LNCaP clone FGC (cell line): ENCODE measurements at regions not wholly inside any gene's neighbourhood (a gene's known extent, or its start where the extent isn't known, plus 50 kb on each side); places are given as distances from the start of the nearest gene placed in this dataset.
"Not testable (repeated sequence)": the region's sequence is repeated elsewhere in the genome, so short reads cannot be mapped to it uniquely, and the experiment has no call there.

ENCODE experiments used
- DNase-seq: peaks from one replicate; pipeline ENCODE4 v3.0.0-alpha.2; 2011; ENCODE audit warnings: low read depth
- H3K4me3 ChIP-seq: 2 replicates; pipeline ENCODE4 v1.5.1; 2011; ENCODE audit warnings: mild to moderate bottlenecking, low read depth, low read length, control low read depth
- TF ChIP-seq, protein P1 (sequence below): IDR thresholded peaks from 2 replicates; pipeline ENCODE4 v1.5.1; 2012; ENCODE audit warnings: mild to moderate bottlenecking; ENCODE audit not compliant: control insufficient read depth, insufficient read depth; ENCODE audit errors: extremely low read depth

- H3K4me3 ChIP-seq, result no peak overlapping the region
- TF ChIP-seq, protein P1, sequence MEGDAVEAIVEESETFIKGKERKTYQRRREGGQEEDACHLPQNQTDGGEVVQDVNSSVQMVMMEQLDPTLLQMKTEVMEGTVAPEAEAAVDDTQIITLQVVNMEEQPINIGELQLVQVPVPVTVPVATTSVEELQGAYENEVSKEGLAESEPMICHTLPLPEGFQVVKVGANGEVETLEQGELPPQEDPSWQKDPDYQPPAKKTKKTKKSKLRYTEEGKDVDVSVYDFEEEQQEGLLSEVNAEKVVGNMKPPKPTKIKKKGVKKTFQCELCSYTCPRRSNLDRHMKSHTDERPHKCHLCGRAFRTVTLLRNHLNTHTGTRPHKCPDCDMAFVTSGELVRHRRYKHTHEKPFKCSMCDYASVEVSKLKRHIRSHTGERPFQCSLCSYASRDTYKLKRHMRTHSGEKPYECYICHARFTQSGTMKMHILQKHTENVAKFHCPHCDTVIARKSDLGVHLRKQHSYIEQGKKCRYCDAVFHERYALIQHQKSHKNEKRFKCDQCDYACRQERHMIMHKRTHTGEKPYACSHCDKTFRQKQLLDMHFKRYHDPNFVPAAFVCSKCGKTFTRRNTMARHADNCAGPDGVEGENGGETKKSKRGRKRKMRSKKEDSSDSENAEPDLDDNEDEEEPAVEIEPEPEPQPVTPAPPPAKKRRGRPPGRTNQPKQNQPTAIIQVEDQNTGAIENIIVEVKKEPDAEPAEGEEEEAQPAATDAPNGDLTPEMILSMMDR, result no peak
- DNase-seq, result no peak
Observed at GRCh38 chr21:29430030-29430429, 131.3 kb downstream of the BACH1 start.

DNA sequence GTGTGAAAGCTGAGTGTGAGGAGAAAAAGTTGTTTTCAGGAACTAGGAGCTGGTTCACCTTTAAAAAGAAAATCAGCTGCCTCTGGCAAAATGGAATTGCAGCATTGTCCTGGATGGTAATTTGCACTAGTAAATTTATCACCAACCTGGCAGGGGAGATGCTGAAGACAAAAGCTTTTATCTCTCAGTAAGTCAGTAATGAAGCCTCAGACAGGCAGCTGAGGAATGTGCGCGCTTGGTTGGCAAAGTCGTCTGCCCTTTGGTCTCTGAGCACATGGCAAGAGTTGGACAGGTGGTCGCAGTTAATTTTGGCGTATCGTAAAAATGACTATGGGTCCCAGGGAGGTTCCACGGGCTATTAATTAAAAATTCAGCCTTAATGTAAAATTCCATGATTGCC lies 131.9 kb downstream of the BACH1 start:
- H3K4me3 ChIP-seq, result no peak overlapping the region
- DNase-seq, result no peak
- TF ChIP-seq, protein P1, result no peak

- no peak overlapping the region for H3K4me3 ChIP-seq
- no peak for DNase-seq
- TF ChIP-seq, protein P1, result no peak
Observed at GRCh38 chr21:29431178-29431577, 132.5 kb downstream of the BACH1 start.

GRCh38 chr21:29431680-29432079 lies 133.0 kb downstream of the BACH1 start:
- no peak for DNase-seq
- H3K4me3 ChIP-seq, result no peak overlapping the region
- TF ChIP-seq, protein P1, result no peak

GRCh38 chr21:29433366-29434059 lies 134.8 kb downstream of the BACH1 start:
- DNase-seq, result no peak
- TF ChIP-seq, protein P1, result no peak
- H3K4me3 ChIP-seq, result no peak overlapping the region

DNA sequence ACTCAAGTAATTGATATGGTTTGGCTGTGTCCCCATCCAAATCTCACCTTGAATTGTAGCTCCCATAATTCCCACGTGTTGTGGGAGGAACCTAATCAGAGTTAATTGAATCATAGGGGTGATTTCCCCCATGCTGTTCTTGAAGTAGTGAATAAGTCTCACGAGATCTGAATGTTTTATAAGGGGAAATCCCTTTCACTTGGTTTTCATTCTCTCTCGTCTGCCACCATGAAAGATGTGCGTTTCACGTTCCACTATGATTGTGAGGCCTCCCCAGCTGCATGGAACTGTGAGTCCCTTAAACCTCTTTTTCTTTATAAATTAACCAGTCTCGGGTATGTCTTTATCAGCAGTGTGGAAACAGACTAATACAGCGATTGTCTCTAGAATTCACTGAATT lies 135.4 kb downstream of the BACH1 start:
- DNase-seq, result no peak
- TF ChIP-seq, protein P1, result no peak
- no peak overlapping the region for H3K4me3 ChIP-seq

DNA sequence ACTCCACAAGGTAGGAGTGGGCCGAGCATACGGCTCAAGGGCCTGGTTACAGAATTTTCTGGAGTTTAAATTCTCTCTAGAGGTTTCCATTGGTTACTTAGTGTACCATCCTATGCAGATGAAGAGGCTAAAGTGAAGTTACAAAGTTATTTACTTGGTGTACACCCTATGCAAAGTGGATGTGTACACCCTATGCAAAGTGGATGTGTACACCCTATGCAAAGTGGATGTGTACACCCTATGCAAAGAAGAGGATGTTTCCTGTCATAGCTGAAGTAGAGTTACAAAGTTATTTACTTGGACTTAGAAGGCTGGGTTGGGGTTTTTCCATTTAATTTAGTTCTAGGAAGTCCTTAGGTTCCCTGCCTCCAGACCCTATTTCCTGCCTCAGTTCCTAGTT lies 136.3 kb downstream of the BACH1 start:
- DNase-seq, result not testable (repeated sequence)

More for the DNA sequence above, 136.3 kb downstream of the BACH1 start:
- not testable (repeated sequence) for H3K4me3 ChIP-seq
